Activated CD8-positive, alpha-beta T cell treated with anti-CD3 and anti-CD28 coated beads for 36 hours (primary cell): ENCODE measurements at regions not wholly inside any gene's neighbourhood (a gene's known extent, or its start where the extent isn't known, plus 50 kb on each side); places are given as distances from the start of the nearest gene placed in this dataset.

Source experiments
- ATAC-seq: fragments of 200-7000 bp; cut with Tn5 transposase; one replicate; pipeline ENCODE4 v1.10.0; 2021; ENCODE audit warnings: mild to moderate bottlenecking, moderate library complexity
- CTCF ChIA-PET: fragments of 350-600 bp; sonication (Branson Sonifier 250); formaldehyde crosslinking; loops from one replicate; lab custom pipeline; 2021; ENCODE audit warnings: antibody characterized with exemption; lab: Charles Lee
- POLR2A ChIA-PET: fragments of 350-600 bp; sonication (Branson Sonifier 250); formaldehyde crosslinking; loops from one replicate; lab custom pipeline; 2021; ENCODE audit warnings: antibody characterized with exemption; lab: Charles Lee
- DNase-seq: peaks from one replicate; pipeline ENCODE4 v3.0.0-alpha.2; 2020
- H3K27ac Mint-ChIP-seq: one replicate; pipeline ENCODE4 v1.8.0; 2021; ENCODE audit warnings: mild to moderate bottlenecking, mixed read lengths
- H3K27me3 Mint-ChIP-seq: one replicate; pipeline ENCODE4 v1.8.0; 2021; ENCODE audit warnings: mixed read lengths
- H3K36me3 Mint-ChIP-seq: one replicate; pipeline ENCODE4 v1.8.0; 2021; ENCODE audit warnings: low read depth, mixed read lengths
- H3K4me1 Mint-ChIP-seq: one replicate; pipeline ENCODE4 v1.8.0; 2021; ENCODE audit warnings: low read depth, mixed read lengths
- H3K4me3 Mint-ChIP-seq: one replicate; pipeline ENCODE4 v1.8.0; 2021; ENCODE audit warnings: mild to moderate bottlenecking, moderate library complexity, mixed read lengths
- H3K9me3 Mint-ChIP-seq: one replicate; pipeline ENCODE4 v1.8.0; 2021; ENCODE audit warnings: mixed read lengths
- CTCF ChIP-seq: fragments of 200-600 bp; IDR thresholded peaks from one replicate; pipeline ENCODE4 v1.8.0; 2022; ENCODE audit warnings: antibody characterized with exemption, mild to moderate bottlenecking
- intact Hi-C: fragments of 100-400 bp; cut with micrococcal nuclease; formaldehyde crosslinking; loops from one replicate; pipeline ENCODE4 v1.10.0; 2022

- POLR2A ChIA-PET, result no interaction called here
- Mint-ChIP-seq H3K36me3 (peaks cover 18% of the 10 kb centered on the region), H3K27me3 (no peaks in the 10 kb centered on the region), H3K4me1 (peaks cover 2% of the 10 kb centered on the region), H3K9me3 (peaks cover 20% of the 10 kb centered on the region), H3K27ac (no peak overlapping the region), H3K4me3 (no peak overlapping the region)
- no peak for DNase-seq
- no peak for ATAC-seq
- TF ChIP-seq CTCF, result no peak
- CTCF ChIA-PET, result interaction anchor here (1.5 kb wide), 1 partner anchor 12 kb away, joined by 3 read pairs; no protein-coding TSS in a partner anchor
- intact Hi-C loops, result no loop called here
These were observed 444.7 kb downstream of the FLRT2 start for GRCh38 chr14:85974602-85975001.

GRCh38 chr14:85963486-85963885 is 433.5 kb downstream of the FLRT2 start:
- intact Hi-C loops, result no loop called here
- H3K36me3 Mint-ChIP-seq, result peaks cover 2% of the 10 kb centered on the region
- DNase-seq (no peak), ATAC-seq (no peak)
- H3K27ac Mint-ChIP-seq, result no peak overlapping the region
- no peak overlapping the region for H3K4me3 Mint-ChIP-seq
- POLR2A ChIA-PET, result no interaction called here
- no peak for TF ChIP-seq CTCF
- no peaks in the 10 kb centered on the region for H3K27me3 Mint-ChIP-seq
- peaks cover 2% of the 10 kb centered on the region for H3K9me3 Mint-ChIP-seq
- H3K4me1 Mint-ChIP-seq, result no peaks in the 10 kb centered on the region
- CTCF ChIA-PET, result interaction anchor here (1.2 to 1.6 kb wide), 2 partner anchors 12 kb away, joined by 3 to 4 read pairs; no protein-coding TSS in a partner anchor

GRCh38 chr14:85960756-85961155 is 430.8 kb downstream of the FLRT2 start:
- H3K27ac Mint-ChIP-seq, result no peak overlapping the region
- no peak for TF ChIP-seq CTCF
- POLR2A ChIA-PET, result no interaction called here
- H3K36me3 Mint-ChIP-seq, result peaks cover 4% of the 10 kb centered on the region
- intact Hi-C loops, result no loop called here
- H3K9me3 Mint-ChIP-seq, result no peaks in the 10 kb centered on the region
- no peak for ATAC-seq
- CTCF ChIA-PET, result interaction anchor here (1.2 kb wide), 1 partner anchor 68 kb away, joined by 3 read pairs; no protein-coding TSS in a partner anchor
- no peaks in the 10 kb centered on the region for H3K27me3 Mint-ChIP-seq
- no peak for DNase-seq
- H3K4me3 Mint-ChIP-seq, result no peak overlapping the region
- H3K4me1 Mint-ChIP-seq, result no peaks in the 10 kb centered on the region

- Mint-ChIP-seq H3K27ac (no peak overlapping the region), H3K4me1 (peaks cover 2% of the 10 kb centered on the region), H3K27me3 (no peaks in the 10 kb centered on the region), H3K4me3 (no peak overlapping the region), H3K36me3 (peaks cover 6% of the 10 kb centered on the region), H3K9me3 (no peaks in the 10 kb centered on the region)
- intact Hi-C loops, result no loop called here
- ChIA-PET POLR2A (no interaction called here), CTCF (interaction anchor here (1.3 kb wide), 1 partner anchor 14 kb away, joined by 3 read pairs; no protein-coding TSS in a partner anchor)
- TF ChIP-seq CTCF, result no peak
- ATAC-seq, result no peak
- DNase-seq, result no peak
These were observed 429.1 kb downstream of the FLRT2 start for GRCh38 chr14:85959063-85959462.

GRCh38 chr14:85958069-85958468 is 428.1 kb downstream of the FLRT2 start:
- Mint-ChIP-seq H3K4me1 (peaks cover 3% of the 10 kb centered on the region), H3K27me3 (no peaks in the 10 kb centered on the region), H3K4me3 (no peak overlapping the region), H3K27ac (no peak overlapping the region), H3K36me3 (peaks cover 6% of the 10 kb centered on the region), H3K9me3 (no peaks in the 10 kb centered on the region)
- TF ChIP-seq CTCF, result no peak
- ChIA-PET CTCF (interaction anchor here (1.3 kb wide), 1 partner anchor 15 kb away, joined by 3 read pairs; no protein-coding TSS in a partner anchor), POLR2A (no interaction called here)
- ATAC-seq (no peak), DNase-seq (no peak)
- intact Hi-C loops, result no loop called here
